GM19035 (cell line): ENCODE measurements at regions not wholly inside any gene's neighbourhood (a gene's known extent, or its start where the extent isn't known, plus 50 kb on each side); places are given as distances from the start of the nearest gene placed in this dataset.
"Not testable (repeated sequence)": the region's sequence is repeated elsewhere in the genome, so short reads cannot be mapped to it uniquely, and the experiment has no call there.

Experiments
- ATAC-seq: cut with Tn5 transposase; IDR thresholded peaks from one replicate; pipeline ENCODE4 v1.9.1; 2021; ENCODE audit not compliant: unreplicated experiment

GRCh38 chr6:166846446-166847142, 109.8 kb downstream of the RNASET2 start:
- not testable (repeated sequence) for ATAC-seq

DNA sequence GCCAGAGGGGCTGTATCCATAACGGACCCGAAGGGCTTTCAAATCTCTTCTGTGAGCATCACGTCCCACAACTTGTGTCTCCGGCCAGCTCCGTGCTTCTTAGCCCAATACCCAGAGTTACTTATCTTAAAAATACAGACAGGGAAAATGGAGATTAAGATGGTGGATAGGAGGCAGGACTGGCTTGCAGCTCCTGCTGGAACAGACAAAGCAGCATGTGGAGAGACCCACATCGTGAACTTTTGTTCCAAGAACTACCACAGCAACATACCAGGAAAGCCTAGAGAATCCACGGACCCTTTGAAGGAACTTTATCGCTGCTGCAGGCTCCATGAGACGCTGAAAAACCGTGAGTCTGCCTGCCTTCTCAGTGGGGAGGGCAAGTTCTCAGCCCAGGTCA, 113.7 kb downstream of the RNASET2 start:
- ATAC-seq, result no peak

- ATAC-seq, result no peak
Observed at GRCh38 chr6:166841216-166841615, 115.1 kb downstream of the RNASET2 start.

GRCh38 chr6:166839569-166839968, 116.8 kb downstream of the RNASET2 start:
- ATAC-seq, result no peak

DNA sequence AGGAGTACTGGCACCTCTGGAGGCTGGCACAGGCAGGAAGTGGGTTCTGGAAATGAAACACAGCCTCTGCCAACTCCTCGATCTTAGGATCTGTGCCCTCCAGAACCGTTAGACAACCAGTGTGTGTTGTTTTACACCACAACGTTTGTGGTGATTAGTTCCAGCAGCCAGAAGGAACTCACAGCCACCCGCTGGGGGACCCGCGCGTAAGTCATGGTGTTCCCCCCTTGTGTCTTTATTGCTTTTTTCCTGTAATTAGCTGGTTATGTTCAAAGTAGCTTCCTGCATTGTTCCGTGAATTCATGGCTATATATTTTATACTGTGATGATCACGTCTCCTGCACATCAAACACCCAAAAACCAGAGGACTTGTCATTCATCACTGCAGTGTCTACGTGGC, 117.4 kb downstream of the RNASET2 start:
- ATAC-seq, result no peak

DNA sequence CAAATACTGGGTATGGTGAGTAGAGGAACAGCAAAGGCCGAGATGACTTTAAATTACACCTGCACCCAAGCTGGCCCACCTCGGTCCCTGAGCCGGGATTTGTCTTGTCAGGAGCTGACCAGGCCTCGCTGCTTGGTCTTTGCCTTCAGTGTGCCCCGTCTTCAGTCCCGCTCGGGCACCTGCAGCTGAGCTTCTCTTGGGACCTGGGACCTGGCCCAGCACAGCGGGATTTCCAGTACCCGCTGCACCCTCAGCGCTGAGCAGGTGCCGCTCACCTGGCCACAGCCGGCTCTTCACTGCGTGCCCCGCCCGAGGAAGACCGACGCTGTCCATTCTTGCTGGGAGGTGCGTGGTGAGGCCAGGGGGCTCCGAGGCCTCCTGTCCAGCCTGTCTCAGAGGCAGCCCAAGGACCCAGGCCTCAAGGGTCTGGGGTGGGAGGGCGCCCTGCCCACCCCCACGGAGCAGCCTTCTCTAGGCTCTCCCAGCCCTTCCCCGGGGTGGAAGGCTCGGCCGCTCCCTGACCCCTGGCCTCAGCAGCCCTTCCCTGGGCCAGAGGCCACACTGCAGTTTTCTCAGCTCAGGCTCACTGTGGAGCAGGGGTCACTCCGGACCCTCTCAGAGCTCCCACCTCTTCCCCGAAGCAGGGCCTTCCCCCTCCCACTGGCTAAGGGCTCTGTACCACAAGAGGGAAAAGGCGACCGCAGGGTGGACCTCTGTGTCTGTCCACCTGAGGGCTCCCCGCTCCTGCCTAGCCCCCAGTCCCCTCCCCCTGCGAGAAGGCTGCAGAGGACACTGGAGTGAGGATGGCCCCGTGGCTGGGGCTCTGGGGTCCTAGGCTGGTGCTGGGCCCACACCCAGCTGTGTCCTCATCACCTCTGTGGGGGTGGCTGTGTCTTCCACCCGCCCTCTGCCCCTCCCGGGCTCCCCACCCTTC, 119.3 kb downstream of the RNASET2 start:
- no peak for ATAC-seq

- ATAC-seq, result no peak
Observed at GRCh38 chr6:166834049-166834448, 122.3 kb downstream of the RNASET2 start.

- peak; percentile 24 for ATAC-seq
Observed at GRCh38 chr6:166830891-166831363, 125.4 kb downstream of the RNASET2 start.

DNA sequence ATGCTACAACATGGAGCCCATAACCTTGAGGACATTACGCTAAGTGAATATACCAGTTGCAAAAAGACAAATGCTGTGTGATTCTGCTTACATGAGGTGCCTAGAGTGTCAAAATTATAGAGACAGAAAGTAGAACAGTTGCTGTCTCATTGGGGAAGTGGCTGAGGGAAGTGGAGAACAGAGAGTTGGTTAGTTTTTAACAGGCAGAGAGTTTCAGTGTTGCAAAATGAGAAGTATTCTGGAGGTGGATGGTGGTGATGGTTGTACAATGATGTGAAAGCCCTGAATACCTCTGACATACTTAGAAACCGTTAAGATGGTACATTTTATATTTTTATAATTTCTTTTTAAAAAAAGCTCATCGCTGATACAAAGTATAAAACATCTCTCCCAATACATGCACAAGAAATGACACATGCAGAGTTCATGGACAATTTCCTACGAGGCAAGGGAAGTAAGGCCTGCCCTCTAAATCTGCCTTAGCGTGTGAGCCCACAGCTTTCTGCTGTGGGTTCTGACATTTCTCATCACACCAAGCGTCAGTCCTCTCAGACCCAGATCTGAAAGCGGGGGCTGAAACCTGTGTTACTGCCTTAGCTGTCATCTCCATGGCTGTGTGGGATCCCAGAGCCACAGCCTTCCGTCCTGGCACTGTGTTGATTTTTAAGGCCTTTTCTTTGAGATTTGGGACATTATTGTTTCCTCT, 126.0 kb downstream of the RNASET2 start:
- peak; percentile 94 for ATAC-seq

GRCh38 chr6:166826264-166826663, 130.1 kb downstream of the RNASET2 start:
- ATAC-seq, result no peak

- no peak for ATAC-seq
Observed at GRCh38 chr6:166825553-166826145, 130.7 kb downstream of the RNASET2 start.

GRCh38 chr6:166824880-166825250, 131.5 kb downstream of the RNASET2 start:
- ATAC-seq, result no peak

DNA sequence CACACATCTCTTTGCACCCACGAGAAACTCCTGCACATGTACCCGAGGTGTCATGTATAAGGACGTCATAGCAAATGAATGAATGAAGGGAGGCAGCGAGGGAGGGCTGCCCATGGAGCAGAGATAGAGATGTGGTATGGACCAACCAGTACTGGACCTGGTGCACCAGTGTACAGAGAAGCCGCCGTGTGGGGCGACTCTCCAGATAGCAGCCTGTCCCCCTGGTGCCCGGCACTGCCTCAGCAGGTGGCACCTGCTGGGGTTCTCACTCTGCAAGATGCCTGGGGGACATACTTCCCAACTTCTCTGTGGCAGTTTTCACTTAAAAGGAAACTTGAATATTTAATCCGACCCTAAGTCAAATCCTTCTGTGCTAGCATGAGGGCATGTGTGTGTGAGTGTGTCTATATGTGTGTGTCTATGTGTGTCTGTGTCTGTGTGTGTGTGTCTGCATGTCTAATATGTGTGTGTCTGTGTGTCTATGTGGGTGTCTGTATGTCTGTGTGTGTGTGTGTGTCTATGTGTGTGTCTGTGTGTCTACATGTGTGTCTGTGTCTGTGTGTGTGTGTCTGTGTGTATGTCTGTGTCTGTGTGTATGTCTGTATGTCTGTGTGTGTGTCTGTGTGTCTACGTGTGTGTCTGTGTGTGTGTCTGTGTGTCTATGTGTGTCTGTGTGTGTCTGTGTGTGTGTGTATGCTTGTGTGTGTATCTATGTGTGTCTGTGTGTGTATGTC, 132.0 kb downstream of the RNASET2 start:
- no peak for ATAC-seq

GRCh38 chr6:166822609-166823008, 133.7 kb downstream of the RNASET2 start:
- no peak for ATAC-seq

DNA sequence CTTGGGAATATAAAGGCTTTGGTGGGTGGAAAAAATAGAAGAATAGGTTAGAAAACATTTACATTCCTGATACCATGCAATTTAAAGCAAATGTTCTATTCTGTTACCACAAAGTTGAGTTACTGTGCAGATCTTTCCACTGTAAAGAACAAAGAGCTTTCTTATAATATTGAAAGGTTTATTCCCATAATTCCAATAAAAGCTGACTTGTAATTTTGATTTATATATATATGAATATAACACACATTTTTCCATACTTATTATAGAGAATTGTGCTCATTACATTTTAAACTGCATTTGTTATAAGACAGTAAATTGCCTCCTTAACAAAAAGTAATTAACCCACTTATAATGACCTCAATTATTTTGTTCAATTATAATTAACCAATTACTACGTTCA, 135.9 kb downstream of the RNASET2 start:
- ATAC-seq, result no peak

DNA sequence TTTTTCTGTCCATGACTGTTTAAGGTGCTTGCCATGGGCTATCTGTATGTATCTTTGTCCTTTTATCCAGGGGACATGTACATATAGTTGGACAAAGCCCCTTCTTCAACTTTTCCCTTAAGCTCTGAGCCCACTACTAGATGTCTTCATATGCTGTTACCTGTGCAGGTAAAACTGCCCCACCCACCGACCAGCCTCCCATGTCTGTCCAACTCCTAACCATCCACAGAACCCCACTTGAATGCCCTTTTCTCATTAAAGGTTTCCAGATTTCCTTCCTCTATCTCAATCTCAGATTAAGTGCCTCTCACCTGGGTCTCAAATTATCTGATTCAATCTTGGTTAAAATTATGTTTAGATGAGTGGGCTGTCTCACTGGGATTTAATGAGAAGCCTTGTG, 136.3 kb downstream of the RNASET2 start:
- no peak for ATAC-seq

DNA sequence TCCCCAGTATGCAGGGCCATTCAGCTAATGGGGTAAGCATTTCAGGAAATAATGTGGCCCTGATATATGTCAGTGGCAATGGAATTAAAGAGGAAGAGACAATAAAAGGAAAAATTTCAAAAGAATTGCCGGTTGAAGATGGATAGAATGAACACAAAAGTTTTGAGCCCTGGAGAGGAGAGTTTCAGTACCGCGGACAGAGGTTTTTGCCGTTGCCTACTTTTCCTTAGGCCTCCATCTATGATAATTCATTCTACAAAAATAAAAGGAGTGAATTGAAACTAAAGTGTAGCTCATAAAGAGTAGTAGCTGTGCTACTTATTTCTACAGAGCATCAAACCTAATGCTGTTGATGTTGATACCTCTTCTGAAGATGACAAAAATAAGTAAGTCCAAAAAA, 140.7 kb downstream of the RNASET2 start:
- no peak for ATAC-seq

- no peak for ATAC-seq
Observed at GRCh38 chr6:166814390-166814789, 142.0 kb downstream of the RNASET2 start.

GRCh38 chr6:166813461-166813860, 142.9 kb downstream of the RNASET2 start:
- no peak for ATAC-seq

- no peak for ATAC-seq
Observed at GRCh38 chr6:166810864-166811263, 145.5 kb downstream of the RNASET2 start.
